ENCODE measurements at regions not wholly inside any gene's neighbourhood (a gene's known extent, or its start where the extent isn't known, plus 50 kb on each side); places are given as distances from the start of the nearest gene placed in this dataset.

DNA sequence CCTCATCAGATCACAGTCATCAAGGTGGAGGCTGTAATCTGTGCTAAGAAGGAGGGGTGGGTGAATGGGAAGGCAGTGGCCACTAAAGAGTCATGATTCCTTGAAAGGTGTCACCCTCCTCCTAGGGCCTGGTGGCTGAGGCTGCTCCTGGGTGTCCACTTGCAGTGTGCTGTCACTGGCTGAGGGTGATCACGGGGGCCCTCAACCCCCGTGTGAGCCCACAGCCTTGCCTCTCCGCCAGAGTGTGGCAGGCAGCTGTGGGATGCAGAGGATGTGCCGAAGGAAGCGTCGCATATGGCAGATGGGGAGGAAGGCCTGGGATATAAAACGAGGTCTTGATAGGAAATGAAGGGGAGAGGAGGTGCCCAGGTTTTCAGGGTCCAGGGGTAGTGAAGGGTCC, 476.5 kb downstream of the PTPRU start:
- no peak for DNase-seq (ENCODE audit: low read depth)

DNA sequence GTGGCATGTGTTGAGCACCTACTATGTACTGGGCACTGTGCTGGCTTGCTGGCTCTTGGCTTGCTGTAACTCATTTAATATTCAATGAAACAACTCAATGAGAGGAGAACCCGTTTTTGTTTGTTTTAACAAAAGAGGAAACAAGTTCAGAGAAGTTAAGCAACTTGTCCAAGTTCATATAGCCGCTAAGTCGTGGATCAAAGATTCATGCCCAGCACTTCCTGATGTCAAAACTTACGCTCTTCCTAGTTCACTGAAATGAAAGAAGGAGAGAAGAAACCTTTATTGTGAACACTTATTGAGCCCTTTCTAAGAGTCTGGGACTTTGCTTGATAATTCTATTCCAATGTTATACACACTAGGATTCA, 475.9 kb downstream of the PTPRU start:
- DNase-seq (ENCODE audit: low read depth) = no peak

DNA sequence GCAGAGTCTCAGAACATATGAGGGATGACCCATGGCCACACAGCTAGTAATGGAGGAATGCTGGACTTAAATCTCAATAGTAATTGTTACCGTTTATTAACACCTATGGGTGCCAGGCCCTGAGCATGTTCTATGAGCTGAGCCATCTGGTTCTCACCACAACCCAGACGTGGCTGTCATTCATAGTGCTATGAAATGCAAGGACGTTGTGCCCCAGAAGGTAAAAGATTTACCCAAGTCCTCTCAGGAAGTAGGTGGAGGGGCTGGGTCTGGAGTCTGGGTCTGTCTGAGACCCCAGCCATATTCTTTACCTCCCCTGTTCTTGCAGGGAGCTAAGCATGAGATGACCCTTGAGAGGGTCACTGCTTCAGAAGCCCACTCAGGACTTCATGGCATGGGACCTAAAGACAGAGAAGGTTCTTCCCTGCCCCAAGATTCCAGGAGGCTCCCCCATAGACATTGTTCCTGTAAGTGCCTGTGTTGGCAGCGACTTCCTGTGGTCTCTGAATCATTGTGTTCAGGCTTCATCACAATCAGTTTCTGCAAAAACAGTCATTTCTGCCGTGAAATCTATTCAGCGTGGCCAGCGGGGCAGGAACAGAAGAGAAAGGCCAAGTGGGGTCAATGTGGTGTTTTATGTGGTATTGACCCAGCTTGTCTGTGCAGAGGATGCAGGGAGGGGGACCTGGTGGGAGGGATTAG, 475.4 kb downstream of the PTPRU start:
- peak; percentile 96 for DNase-seq (ENCODE audit: low read depth)

DNA sequence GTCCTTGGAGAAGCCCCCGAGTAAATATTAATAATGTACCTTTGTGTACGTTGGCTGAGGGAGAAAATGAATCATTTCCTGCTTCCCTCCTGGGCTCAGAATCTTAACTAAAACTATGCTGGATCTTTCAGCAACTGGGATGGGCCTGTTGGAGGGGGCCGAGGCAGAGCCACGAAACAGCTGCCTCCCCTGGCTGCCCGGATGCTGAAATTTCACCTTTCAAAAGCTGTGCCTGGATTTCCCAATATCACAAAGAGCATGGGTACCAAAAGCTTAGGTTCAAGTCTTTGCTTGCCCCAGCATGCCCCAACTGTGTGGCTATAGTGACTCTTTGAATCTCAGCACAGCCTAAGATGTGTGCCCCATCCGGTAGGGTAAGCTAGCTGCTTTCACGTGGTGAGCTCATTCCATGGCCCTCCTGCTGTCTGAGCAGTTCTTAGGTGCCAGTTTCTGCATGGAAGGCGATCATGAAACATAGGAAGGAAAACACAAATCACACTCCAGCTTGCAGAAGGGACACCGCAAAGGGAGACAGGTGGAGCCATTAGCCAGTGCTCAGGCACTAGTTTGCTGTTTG, 473.5 kb downstream of the PTPRU start:
- peak; percentile 89 for DNase-seq (ENCODE audit: low read depth)

DNA sequence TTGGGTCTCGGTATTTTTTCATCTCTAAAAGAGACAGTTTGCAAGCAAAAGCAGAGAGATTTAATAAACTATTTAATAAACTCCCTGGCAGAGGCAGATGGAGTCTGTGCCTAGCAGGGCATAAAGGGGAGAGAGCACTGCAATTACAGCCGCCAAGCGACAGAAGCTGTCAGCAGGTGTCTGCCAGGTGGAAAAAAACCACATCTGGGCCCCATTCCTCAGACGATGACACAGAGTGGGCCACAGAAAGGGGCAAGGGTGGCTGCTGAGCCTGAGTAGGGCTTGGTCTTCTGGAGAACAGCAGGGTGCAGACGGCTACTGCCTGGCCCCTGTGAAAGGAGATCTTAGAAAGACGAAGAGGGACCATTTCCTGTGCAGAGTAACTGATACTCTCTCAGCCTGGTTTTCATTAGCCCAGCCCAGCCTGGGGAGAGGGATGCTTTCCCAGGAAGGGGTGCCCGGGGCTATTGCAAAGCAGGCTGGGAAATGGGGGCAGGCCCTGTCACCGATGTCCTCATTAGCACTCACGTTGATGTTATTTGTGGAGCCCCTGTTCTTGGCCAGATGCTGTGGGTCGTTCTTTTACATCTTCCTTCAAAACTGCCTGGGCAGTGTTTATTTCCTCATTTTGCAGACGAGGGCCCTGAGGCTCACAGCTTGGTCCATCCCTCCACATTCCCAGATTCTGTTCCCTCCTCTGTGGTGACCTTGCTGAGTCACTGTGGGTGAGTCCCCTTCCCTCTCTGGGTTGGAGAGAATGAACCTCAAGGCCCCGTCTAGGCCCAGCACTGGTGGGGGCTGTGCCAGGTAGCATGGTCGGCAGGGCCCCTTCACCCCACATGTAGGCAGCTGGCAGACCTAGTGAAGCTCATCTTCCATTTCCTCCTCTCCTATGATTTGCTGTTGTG, 472.7 kb downstream of the PTPRU start:
- peak; percentile 96 for DNase-seq (ENCODE audit: low read depth)

DNA sequence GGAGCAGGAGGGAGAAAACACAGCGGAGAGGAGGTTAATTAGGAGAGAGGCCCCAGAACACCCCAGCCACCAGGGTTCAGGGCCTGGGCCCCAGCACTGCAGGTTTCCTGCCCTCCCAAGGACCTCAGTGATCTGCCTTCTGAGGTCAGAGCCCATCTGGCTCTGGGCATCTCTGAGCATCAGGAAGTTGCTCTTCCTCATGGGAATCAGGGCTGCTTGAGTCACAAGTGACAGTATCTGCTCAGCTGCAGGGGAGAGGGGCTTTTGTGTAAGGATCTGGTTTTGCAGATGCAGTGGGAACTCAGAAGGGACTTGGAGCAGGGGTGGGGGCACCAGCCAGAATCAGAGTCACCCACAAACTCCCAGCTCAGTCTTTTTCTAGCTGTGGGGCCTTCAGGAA, 472.1 kb downstream of the PTPRU start:
- peak; percentile 60 for DNase-seq (ENCODE audit: low read depth)

DNA sequence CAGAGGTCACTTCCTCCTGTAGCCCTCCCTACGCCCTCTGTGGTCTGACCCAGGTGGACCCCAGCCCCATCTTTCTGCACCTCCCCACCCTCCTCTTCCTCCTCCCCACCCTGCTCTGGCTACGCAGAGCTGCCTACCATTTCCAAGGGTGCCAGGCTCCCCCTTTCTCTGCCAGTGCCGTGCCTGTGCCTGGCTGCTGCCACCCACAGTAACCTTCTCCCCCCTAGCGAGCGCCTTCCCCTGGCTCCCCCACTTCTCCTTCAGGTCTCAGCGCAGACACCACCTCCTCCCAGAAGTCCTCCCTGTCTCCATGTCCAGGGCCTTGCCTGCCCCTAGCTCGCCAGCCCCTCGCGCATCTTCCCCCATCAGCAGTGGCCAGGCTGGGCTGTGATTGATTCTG, 471.5 kb downstream of the PTPRU start:
- DNase-seq (ENCODE audit: low read depth) = no peak

DNA sequence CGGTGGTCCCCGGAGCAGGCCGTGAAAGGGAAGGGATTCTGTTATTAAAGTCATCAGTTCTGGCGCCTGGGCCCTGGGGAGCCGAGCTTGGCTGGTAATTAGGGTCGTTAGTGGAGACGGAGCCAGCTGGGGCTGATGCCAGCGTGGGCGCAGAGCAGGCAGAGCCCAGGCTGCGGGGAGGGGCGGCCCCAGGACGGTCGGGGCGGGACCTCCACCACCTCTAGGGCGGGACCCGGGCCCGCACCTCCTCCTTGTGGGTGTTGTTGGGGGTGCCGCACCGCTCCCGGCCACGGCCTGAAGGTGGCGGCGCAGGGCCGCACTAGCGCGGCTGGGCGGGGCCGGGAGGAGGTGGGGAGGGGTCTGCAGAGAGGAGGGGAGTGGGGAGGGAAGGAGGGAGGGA, 470.6 kb downstream of the PTPRU start:
- DNase-seq (ENCODE audit: low read depth) = peak; percentile 56

DNA sequence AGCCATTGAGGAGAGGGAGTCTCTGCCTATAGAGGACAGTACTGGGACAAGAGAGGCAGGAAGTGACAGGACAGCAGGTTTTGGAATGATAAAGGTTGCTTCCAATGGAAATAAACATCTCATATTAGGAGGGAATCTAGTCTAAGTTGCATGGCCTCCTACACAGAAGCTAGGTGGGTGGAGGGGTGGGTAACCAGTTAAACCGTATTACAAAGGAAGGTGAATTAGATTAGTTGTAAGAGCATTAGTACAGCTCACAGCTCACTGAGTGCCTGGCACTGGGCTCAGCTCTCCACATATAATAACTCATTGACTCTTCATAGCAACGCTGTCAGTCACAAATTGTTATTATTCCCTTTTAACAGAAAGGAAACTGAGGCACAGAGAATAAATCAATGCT, 468.1 kb downstream of the PTPRU start:
- DNase-seq (ENCODE audit: low read depth) = no peak

DNA sequence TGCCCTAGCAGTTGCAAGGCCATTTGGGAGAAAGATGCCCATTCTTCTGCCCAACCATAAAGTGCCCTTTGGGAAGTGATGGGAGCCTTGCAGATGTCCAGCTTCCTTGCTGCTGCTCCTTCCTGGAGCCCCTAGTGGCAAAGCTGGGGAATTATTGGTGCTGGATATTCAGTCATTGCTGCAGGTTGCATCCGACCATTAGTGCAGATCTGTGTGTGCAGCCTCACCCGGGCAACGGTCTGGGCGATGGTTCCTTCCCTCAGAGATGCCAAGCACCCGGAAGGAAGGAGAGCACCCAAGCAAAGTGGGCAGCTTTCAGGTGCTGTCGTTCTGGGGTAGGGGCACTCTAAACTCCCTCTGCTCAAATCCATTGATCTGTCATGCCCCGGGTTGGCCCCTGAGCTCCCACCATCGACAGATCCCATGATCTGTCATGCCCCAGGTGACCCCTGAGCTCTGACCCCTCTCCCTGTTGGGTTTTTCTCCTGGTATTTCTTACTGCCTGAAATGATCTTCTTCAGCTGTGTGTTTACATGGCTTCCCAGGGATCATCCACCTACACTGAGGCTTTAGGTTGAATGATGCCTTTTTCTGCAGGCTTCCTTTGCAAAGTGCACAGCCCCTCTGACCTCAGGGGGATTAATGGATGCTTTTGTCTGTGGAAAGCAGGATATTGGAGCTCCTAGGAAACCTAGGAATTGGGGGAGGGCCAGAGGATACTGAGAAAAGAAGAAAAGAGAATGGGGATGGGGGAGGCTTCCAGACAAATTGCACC, 467.5 kb downstream of the PTPRU start:
- peak; percentile 57 for DNase-seq (ENCODE audit: low read depth)

DNA sequence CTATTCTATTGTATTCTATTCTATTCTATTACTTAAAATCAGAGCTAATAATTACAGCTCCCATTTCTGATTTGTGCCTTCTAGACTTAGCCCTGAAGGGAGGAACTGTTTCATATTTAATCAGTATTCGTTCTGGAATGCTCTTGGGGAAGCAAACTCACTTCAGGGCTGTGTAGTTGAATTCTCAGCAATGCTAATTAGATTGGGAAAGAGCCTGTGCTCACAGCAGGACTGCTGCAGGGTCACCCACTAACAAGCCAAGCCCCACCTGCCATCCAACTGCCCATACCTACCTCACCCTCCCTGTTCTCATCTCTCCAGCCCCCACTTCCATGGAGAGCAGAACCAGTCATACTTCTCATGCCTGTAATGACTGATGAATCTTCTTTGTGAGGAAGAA, 464.2 kb downstream of the PTPRU start:
- no peak for DNase-seq (ENCODE audit: low read depth)

DNA sequence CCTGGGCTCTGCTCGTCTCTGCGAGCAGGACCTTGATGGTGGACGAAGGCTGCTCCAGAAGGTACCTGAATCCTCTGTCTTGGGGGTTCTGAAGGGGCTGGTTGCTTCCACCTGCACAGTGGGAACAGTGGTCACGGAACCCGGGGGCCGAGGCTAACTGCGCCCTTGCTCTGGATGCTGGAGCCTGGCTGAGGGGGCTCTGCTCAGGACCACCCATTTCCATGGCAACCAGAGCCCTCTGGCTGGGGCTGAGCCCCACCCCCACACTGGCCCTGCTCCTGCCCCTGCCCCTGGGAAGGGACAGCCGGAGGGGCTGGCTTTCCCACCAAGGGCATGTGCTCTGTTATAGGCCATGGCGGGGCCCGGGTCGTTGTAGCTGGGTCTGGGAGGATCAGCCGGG, 462.3 kb downstream of the PTPRU start:
- DNase-seq (ENCODE audit: low read depth) = no peak

DNA sequence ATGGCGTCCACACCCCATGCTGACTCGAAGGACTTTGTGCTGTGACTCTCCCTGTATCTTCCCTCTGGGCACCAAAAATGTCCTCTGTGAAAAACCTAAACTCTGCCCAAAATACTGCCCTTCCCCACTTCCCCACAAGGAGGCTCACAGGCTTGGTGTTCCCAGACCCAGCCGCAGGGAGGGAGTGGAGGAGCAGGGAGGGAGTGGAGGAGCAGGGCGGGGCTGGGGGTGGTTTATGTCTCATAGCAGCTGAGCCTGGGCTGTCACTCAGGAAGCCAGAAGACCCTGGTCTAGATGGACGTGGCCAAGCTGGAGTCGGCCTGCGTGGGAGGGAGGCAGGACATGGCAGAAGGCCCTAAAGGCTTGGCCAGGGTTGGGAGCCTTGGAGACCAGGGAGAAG, 461.7 kb downstream of the PTPRU start:
- DNase-seq (ENCODE audit: low read depth) = peak; percentile 67

DNA sequence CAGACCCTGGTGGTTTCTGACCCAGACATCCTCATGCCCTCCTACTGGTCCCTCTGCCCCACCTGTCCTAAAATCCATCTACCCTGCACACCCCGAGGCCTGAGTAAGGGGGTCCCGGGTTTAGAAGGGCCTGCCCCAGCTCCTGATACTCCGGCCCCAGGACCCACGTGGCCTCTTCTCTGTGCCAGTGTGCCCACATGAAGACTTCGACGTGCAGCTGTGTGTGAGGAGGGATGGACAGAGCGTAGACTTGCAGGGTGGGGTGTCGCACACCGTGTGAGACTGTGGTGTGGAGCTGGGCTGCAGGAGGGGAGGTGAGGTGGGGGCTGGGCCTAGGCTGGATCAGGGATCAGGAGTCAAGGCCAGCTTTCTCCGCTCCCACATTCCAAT, 461.1 kb downstream of the PTPRU start:
- no peak for DNase-seq (ENCODE audit: low read depth)

DNA sequence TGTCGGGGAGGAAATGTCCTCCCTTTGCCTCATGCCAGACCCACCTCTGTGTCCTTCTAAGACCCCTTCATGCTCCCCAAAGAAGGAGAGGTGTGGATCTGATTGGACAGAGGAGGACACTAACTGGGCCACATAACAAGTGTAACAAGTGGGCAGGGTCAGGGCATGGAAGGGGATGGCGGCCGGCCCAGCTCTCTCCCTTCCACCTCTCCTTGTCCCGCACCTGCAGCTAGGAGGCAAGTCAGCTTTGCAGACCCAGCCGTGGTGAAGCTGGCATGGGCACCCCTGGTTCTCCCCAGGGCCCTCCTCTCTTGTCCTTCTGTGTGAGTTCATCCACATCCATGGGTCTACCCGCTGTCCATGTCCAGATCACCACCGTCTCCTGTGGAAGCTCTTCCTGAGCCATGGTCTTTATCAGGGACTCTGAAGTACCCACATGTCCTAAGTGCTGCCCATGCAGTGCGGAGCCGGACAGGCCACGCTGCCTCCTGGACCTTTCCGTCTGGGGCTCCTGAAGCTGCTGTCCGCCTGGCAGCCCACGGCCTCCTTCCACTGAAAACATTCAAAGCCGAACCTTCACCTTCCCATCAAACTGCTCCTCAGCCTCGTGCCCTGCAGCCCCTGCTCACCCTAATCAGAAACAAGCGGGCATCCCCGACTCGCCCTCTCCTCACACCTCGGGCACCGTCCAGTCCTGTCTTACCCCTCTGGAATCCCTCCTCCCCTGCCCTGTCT, 460.5 kb downstream of the PTPRU start:
- DNase-seq (ENCODE audit: low read depth) = no peak

DNA sequence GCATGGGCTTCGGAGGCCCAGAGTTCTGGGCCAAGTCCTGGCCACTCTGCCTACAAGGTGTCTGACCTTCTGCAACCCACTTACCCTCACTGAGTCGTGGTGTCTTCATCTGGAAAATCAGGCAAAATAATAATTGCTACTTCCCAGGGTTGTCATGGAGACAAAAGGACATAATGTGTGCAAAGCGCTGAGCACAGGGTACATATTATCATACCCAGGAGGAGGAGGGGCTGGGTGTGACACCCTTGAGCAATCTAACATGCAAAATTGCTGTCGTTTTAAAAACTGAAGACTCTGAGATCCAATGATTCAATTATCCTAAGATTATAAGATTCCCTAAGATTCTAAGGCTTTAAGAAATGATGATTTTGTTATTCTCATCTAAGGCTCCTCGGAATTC, 459.5 kb downstream of the PTPRU start:
- no peak for DNase-seq (ENCODE audit: low read depth)

DNA sequence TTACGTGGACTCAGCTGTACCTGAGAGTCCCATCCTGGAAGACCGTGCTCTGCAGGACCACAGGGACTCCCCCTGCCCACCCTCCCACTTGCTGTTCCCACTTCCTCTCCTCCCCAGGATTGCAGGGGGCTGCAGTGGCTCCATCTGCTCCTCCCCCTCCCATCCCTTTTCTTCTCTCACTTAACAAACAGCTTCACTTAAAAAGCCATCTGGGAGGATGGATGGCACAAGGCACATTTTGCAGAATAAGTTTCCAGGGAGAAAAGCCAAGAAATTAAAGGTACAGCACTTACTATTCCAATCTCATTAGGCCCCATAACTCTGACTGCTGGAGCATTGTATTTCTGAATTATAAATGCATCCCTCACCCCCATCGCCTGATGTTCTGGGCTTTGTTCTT, 458.7 kb downstream of the PTPRU start:
- no peak for DNase-seq (ENCODE audit: low read depth)

DNA sequence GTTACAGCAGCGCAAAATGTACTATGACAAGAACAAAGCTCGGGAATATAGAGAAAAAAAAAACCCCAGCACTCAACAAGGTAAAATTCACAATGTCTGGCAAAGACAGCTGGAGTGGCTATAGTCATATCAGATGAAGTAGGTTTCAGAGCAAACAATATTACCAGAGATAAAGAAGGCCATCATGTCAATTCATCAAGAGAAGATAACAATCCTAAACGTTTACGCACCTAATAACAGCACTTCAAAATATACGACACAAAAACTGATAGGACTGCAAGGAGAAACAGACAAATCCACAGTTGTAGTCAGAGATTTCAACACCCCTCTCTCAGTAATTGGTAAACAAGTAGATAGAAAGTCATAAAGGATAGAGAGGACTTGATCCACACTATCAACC, 455.2 kb downstream of the PTPRU start:
- no peak for DNase-seq (ENCODE audit: low read depth)

DNA sequence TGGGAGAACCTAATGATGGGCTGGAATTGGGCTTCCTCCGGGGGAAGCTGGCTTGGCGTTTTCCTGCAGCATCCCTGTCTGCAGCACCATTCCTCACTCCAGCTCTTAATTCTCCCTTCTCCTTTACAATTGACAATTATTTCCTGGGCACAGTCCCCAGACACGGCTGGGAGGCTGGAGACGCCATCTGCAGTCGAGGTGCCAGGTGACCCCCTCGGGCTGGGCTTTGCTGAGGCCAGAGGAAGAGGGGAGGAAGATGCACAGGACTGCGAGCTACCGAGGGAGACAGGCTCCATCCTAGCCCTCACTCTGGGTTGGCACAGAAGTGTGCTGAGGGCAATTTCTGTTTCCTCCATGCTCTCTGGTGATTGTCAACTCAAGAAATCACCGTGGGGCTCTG, 453.8 kb downstream of the PTPRU start:
- no peak for DNase-seq (ENCODE audit: low read depth)

DNA sequence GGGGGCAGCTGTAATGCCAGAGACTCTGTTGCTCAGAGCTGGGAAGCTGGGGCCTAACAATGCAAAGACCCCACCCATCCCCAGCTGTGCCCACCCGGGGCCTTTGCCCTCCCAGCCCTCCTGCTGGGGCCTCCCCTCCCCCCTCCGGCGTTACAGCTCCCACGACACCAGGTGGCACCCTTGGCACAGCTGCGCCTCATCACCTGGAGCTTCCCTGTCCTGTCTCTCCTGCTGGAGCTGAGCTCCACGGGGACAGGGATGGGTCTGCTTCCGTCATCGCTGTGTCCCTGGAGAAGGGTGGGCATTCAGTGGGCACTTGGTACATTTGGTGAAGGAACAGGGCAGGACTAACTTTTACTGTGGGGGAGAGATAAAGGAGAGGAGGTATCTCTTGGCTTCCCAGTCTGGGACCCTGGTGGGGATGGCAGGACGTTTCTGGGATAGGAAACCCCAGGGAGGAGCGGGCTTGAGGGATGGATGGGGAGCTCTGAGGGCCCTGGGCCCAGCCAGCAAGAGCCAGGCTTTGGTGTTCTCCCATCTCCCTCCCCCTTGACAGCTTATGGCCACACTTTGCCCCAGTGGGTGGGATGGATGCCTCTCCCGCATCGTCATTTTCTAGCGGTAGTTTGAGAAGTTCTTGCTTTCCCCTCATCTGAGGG, 453.2 kb downstream of the PTPRU start:
- no peak for DNase-seq (ENCODE audit: low read depth)

Data from M059J (cell line).